ENCODE measurements at regions not wholly inside any gene's neighbourhood (a gene's known extent, or its start where the extent isn't known, plus 50 kb on each side); places are given as distances from the start of the nearest gene placed in this dataset.

GRCh38 chrX:5702890-5703289 lies 525.8 kb downstream of the NLGN4X start:
- 92% methylated on average over 1 of the region's 1 CpG for WGBS
- no peak for DNase-seq (ENCODE audit: extremely low spot score)
- Histone ChIP-seq H3K4me3 (no peak overlapping the region), H3K27me3 (no peaks in the 10 kb centered on the region), H3K27ac (replicated peaks in 1 of 4) (no peak overlapping the region), H3K4me1 (no peaks in the 10 kb centered on the region), H3K36me3 (no peaks in the 10 kb centered on the region), H3K9me3 (no peaks in the 10 kb centered on the region)
- intact Hi-C loops (cut with DNase I) = no loop called here
- no peak for TF ChIP-seq POLR2AphosphoS5 (IDR thresholded peaks at IDR 0.05)
- TF ChIP-seq POLR2A (IDR thresholded peaks at IDR 0.05; ENCODE audit: low read depth) = no peak
- TF ChIP-seq CTCF (IDR thresholded peaks at IDR 0.05) = no peak
- no peak for TF ChIP-seq EP300 (IDR thresholded peaks at IDR 0.05)

- intact Hi-C loops (cut with DNase I) = no loop called here
- H3K4me3 ChIP-seq = no peak overlapping the region
- H3K4me1 ChIP-seq = no peaks in the 10 kb centered on the region
- WGBS = 92% methylated on average over 7 of the region's 7 CpGs
- H3K36me3 ChIP-seq = no peaks in the 10 kb centered on the region
- no peaks in the 10 kb centered on the region for H3K27me3 ChIP-seq
- no peak for DNase-seq (ENCODE audit: extremely low spot score)
- H3K27ac ChIP-seq (replicated peaks in 1 of 4) = no peak overlapping the region
- no peak for TF ChIP-seq POLR2AphosphoS5 (IDR thresholded peaks at IDR 0.05)
- TF ChIP-seq POLR2A (IDR thresholded peaks at IDR 0.05; ENCODE audit: low read depth) = no peak
- TF ChIP-seq EP300 (IDR thresholded peaks at IDR 0.05) = no peak
- no peaks in the 10 kb centered on the region for H3K9me3 ChIP-seq
These were observed 532.7 kb downstream of the NLGN4X start for GRCh38 chrX:5695971-5696370.

GRCh38 chrX:5683996-5684395 lies 544.7 kb downstream of the NLGN4X start:
- WGBS = 63% methylated on average over 2 of the region's 2 CpGs
- Histone ChIP-seq H3K36me3 (no peaks in the 10 kb centered on the region), H3K27ac (replicated peaks in 1 of 4) (no peak overlapping the region), H3K4me1 (no peaks in the 10 kb centered on the region), H3K27me3 (no peaks in the 10 kb centered on the region), H3K4me3 (no peak overlapping the region), H3K9me3 (no peaks in the 10 kb centered on the region)
- intact Hi-C loops (cut with DNase I) = no loop called here
- DNase-seq (ENCODE audit: extremely low spot score) = no peak
- TF ChIP-seq POLR2AphosphoS5 (IDR thresholded peaks at IDR 0.05) (no peak), POLR2A (IDR thresholded peaks at IDR 0.05; ENCODE audit: low read depth) (no peak), CTCF (IDR thresholded peaks at IDR 0.05) (no peak), EP300 (IDR thresholded peaks at IDR 0.05) (no peak)

GRCh38 chrX:5681159-5681558 lies 547.5 kb downstream of the NLGN4X start:
- Histone ChIP-seq H3K4me3 (no peak overlapping the region), H3K9me3 (no peaks in the 10 kb centered on the region), H3K36me3 (no peaks in the 10 kb centered on the region), H3K4me1 (no peaks in the 10 kb centered on the region), H3K27me3 (no peaks in the 10 kb centered on the region), H3K27ac (replicated peaks in 1 of 4) (no peak overlapping the region)
- 62% methylated on average over 3 of the region's 3 CpGs for WGBS
- no peak for DNase-seq (ENCODE audit: extremely low spot score)
- no peak for TF ChIP-seq POLR2A (IDR thresholded peaks at IDR 0.05; ENCODE audit: low read depth)
- TF ChIP-seq POLR2AphosphoS5 (IDR thresholded peaks at IDR 0.05) = no peak
- no peak for TF ChIP-seq CTCF (IDR thresholded peaks at IDR 0.05)
- TF ChIP-seq EP300 (IDR thresholded peaks at IDR 0.05) = no peak
- intact Hi-C loops (cut with DNase I) = no loop called here

GRCh38 chrX:5674036-5674435 lies 554.6 kb downstream of the NLGN4X start:
- Histone ChIP-seq H3K27ac (replicated peaks in 1 of 4) (no peak overlapping the region), H3K4me3 (no peak overlapping the region), H3K4me1 (no peaks in the 10 kb centered on the region), H3K36me3 (no peaks in the 10 kb centered on the region), H3K9me3 (no peaks in the 10 kb centered on the region), H3K27me3 (no peaks in the 10 kb centered on the region)
- intact Hi-C loops (cut with DNase I) = no loop called here
- no peak for DNase-seq (ENCODE audit: extremely low spot score)
- WGBS = 74% methylated on average over 3 of the region's 3 CpGs
- TF ChIP-seq POLR2A (IDR thresholded peaks at IDR 0.05; ENCODE audit: low read depth) (no peak), EP300 (IDR thresholded peaks at IDR 0.05) (no peak), POLR2AphosphoS5 (IDR thresholded peaks at IDR 0.05) (no peak), CTCF (IDR thresholded peaks at IDR 0.05) (no peak)
